OCI-LY3 (cell line): ENCODE measurements at regions not wholly inside any gene's neighbourhood (a gene's known extent, or its start where the extent isn't known, plus 50 kb on each side); places are given as distances from the start of the nearest gene placed in this dataset.

Source experiments
- CTCF ChIP-seq: fragments of 200-600, 300-600 bp; sonication (generic); IDR thresholded peaks from 2 replicates; pipeline ENCODE4 v1.5.1; 2014; ENCODE audit warnings: antibody characterized with exemption, low read length, low read depth
- EZH2phosphoT487 ChIP-seq: fragments of 200-600 bp; shearing (Covaris generic); IDR thresholded peaks from 2 replicates; pipeline ENCODE4 v1.6.1; 2018; ENCODE audit warnings: antibody characterized with exemption, mixed run types, low read depth

GRCh38 chr14:104441275-104442106 is 138.1 kb upstream of the C14orf180 start:
- TF ChIP-seq CTCF (no peak), EZH2phosphoT487 (no peak)
